ENCODE measurements at regions not wholly inside any gene's neighbourhood (a gene's known extent, or its start where the extent isn't known, plus 50 kb on each side); places are given as distances from the start of the nearest gene placed in this dataset.
"Not testable (repeated sequence)": the region's sequence is repeated elsewhere in the genome, so short reads cannot be mapped to it uniquely, and the experiment has no call there.

DNA sequence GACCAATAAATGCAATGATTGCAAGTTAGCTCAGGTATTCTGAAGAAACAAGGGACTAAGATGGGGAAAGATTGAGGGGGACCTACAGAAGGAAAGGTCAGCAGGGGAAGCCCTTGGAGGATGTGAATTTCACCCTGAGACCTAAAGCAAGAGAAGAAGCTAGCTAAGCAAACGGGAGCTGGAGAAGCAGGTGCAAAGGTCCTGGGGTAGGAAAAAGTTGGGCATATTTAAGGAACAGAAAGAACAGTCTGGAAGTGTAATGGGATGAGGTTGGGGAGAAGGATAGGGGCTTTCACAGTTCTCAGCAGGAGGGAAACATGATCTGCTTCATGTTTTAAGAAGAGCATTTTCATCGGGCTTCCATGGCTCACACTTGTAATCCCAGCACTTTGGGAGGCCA lies 89.7 kb upstream of the SLC45A1 start:
- DNase-seq (ENCODE audit: low spot score), result no peak

DNA sequence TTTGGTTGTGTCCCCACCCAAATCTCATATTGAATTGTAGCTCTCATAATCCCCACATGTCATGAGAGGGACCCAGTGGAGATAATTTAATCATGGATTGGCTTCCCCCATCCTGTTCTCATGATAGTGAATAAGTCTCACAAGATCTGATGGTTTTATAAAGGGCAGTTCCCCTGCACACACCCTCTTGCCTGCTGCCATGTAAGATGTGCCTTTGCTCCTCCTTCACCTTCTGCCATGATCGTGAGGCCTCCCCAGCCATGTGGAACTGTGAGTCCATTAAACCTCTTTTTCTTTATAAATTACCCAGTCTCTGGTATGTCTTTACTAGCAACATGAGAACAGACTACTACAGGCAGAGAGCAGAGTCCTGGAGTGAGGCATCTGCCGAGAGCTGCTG lies 90.2 kb upstream of the SLC45A1 start:
- not testable (repeated sequence) for DNase-seq (ENCODE audit: low spot score)

DNA sequence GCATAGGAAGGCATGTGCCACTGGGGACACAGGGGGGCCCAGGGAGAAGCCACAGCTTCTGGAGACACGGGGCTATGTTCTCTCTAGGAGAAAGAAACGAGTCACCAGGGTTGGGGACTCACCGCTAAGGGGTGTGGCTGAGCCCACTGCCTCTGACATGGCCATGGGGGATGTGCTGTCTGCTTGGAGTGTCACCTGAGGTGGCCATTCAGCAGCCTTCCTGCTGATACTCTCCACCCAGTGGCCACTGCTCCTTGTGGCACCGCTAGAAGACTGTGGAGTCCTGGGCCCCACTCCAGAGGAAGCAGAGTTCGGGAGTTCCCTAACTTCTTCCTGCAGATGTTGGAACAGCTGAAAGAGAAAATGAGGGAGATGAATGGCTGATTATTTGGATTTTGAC lies 91.2 kb upstream of the SLC45A1 start:
- no peak for DNase-seq (ENCODE audit: low spot score)

DNA sequence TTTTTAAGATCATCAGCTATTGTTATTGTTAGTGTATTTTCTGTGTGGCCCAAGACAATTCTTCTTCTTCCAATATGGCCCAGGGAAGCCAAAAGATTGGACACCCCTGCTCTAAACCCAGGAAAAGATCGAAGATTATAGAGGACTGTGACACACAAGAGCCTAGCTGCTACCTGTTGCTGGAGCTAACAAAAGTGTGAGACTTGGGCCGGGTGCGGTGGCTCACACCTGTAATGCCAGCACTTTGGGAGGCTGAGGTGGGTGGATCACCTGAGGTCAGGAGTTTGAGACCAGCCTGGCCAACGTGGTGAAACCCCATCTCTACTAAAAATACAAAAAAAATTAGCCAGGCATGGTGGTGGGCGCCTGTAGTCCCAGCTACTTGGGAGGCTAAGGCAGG lies 91.9 kb upstream of the SLC45A1 start:
- DNase-seq (ENCODE audit: low spot score), result not testable (repeated sequence)

DNA sequence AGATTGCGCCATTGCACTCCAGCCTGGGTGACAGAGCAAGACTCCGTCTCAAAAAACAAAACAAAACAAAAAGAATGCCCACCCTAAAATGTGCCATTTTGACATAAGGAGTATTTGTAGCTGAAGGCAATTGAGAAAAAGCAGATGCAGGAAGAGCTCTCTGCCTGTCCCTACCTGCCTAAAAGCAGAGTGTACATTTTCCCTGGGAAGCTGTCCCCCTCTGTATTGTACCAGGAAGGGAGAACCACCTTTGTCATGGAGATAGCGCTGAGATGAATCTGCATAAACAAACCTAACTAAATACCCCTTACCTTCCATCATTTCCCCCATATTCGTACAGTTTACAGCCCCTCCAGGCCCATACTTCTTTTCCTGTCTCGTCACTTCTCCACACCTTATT lies 94.4 kb upstream of the SLC45A1 start:
- DNase-seq (ENCODE audit: low spot score), result no peak

DNA sequence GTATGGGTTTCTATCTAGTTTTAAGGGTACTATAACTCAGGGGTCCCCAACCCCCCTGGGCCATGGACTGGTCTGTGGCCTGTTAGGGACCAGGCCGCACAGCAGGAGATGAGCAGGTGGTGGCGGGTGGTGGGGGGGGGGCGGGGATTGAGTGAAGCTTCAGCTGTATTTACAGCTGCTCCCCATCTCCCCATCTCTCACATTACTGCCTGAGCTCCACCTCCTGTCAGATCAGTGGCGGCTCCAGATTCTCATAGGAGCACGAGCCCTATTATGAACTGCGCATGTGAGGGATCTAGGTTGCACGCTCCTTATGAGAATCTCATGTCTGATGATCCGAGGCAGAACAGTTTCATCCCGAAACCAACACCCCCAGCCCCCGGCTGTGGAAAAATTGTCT lies 95.1 kb upstream of the SLC45A1 start:
- DNase-seq (ENCODE audit: low spot score), result no peak

DNA sequence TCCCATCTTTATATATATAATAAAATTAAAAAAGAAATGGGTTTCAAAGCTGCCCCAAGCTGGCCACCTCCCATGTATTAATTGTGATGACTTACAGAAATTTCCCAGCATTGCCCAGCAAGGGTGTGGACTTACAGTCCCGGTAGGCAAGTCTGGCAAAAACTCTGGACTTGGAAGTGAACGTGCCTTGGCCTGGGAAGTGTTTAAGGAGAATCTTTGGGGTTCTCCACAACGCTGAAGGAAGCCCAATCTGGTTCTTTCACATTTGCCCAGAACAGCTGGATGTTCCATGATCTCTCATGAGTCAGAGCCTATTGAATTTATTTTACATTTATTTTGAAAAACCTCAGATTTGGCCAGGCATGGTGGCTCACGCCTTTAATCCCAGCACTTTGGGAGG lies 98.4 kb upstream of the SLC45A1 start:
- DNase-seq (ENCODE audit: low spot score), result no peak

DNA sequence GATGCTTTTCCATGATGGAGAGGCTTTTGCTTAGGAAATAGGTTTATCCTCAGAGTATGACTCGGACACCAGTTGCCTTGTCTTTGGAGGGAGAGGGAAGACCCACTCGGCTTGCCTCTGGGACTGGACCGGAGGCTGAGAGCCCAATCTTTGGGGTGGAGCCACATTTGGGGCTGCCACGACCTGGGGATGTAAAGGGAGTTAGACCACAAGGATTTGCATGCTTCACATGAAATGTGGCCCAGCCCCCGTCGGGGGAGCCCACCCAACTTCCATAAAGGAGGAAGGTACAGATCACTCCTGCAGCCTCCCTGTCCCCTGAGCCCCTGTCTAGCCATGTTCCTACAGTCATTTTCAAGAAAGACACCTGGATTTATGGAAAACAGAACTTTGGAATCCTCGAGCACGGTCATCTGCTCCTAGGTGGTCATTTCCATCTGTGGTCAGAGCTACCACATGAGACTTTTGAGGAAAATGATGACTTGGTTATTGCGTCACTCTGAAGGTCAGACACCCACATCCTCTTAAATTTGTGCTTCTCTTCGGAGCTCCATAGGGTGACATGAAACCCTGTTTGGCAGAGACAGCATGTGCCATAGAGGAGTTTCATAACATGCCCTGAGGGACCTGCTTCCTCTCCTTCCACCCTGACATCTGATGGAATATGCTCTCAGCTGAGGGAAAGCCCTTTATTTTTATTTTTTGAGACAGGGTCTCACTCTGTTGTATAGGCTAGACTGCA lies 99.4 kb upstream of the SLC45A1 start:
- DNase-seq (ENCODE audit: low spot score), result peak; percentile 38

DNA sequence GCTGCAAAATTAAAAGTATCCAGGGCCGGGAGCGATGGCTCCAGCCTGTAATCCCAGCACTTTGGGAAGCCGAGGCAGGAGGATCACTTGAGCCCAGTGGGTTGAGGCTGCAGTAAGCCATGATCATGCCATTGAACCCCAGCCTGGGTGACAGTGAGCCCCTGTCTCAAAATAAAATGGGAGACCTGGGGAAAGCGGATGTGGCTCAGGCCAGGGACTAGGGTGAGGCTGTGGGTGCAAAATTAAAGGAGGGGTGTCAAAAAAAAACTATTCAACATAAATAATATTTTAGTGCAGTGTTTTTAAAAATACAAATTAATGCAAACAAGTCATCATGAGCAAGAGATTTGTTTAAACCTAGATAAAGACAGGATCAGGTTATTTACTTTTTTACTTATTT lies 100.1 kb upstream of the SLC45A1 start:
- DNase-seq (ENCODE audit: low spot score), result no peak

DNA sequence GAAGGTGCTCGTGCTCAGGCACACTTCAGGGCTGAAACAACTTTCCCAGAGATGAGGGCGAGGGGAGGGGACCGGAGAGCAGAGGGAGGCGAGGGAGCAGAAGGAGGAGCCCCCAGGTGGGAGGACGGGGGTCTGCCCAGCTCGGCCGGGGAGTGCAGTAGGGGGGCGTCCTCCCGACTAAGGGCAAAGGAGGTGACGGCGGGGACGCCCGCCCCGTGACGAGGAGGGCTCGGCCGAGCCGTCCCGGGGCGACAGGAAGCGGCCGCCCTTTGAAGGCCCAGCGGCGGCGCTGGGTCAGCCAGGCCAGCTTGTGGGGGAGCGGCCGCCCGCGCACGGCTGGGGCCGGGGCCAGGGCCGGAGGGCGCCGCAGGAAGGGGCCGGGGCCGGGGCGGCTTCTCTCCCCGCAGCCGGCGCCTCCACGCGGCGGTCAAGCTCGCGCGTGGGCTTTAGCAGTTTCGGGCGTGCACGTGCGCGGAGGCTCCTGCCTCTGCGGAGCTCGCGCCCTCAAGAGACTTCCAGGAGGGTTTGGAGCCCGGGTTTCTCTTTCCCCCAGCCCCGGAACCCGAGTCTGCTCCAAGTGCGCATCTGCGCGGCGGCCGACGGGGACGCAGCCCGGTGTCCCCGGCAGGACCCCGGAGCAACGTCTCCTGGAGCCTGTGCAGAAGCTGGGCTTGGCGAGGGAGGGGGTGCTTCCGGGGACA lies 100.8 kb upstream of the SLC45A1 start:
- DNase-seq (ENCODE audit: low spot score), result no peak

DNA sequence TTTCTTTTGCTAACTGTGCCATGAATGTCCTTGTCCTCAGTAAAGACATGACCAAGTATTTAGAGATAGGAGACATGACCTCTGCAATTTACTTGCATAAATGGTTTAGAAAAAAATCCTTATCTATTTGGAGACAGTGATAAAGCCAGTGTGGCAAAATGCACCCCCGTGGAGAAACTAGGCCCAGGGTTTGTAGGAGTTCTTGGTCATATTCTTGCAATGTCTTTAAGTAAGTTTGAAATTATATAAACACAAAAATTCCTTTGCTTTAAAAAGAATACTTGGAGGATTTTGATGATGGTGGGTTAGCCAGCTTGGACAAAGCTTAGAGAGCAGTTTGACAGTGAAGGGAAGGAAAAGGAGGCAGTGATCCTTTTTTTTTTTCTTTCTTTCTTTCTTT lies 101.9 kb upstream of the SLC45A1 start:
- no peak for DNase-seq (ENCODE audit: low spot score)

DNA sequence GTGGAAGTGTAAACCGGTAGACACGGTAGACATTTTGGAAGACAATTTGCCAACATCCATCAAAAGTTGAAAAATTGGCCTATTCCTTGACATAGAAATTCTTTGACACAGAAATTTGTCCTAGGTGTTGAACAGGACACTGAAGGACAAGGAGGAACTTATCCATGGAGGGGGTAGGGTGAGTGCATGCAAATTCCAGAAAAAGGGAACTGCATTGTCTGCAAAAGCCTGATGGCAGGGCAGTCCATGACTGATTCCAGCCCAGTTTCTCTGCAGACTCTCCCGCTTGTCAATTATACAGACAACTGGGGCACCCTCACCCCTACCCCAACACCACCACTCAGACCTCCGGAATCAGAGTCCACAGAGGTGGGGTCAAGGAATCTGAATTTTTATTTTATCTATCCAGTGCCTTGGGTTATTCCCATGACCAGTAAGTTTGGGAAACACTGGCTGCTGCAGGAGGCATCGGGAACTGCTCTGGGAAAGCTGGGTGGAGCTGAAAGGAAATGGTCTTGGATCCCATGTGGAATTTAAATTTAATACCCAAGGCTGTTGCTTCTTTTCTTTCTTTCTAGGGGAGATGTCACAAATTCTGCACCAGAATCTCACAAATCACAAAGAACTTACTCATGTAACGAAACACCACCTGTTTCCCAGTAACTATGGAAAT lies 103.3 kb upstream of the SLC45A1 start:
- DNase-seq (ENCODE audit: low spot score), result no peak

DNA sequence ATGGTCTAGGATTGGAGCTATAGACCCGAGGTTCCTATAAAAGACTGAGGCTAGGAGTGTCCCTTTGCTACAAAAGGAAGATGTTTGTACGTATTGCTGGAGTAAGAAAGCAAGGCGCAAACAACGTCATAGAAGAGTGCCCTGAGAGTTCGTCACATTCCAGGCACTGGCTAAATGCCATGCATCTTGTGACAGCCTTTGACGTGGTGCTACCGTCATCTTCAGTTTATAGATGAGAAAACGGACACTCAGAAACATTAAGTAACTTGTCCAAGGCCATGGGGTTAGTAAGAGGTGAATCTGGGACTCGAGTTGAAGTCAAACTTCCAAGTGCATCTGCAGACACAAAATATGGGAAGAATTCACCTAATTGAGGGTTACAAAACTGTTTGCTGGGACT lies 104.2 kb upstream of the SLC45A1 start:
- DNase-seq (ENCODE audit: low spot score), result no peak

DNA sequence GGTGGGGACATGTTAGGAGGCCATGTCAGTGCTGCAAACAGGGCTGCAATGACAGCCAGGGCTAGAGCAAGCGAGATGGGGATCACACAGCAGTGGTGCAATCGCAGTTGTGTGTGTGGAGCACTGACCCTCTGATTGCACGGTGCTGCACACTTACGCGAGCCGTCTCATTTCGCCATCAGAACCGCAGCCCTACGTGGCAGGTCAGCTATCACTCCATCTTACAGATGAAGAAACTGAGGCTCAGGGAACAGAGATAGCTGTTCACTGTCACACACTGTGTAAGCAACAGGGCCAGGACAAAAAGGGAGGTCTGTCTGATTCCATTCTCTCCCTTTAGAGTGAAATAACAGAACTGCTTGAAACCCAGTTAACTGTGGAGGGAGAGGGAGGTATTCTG lies 104.8 kb upstream of the SLC45A1 start:
- no peak for DNase-seq (ENCODE audit: low spot score)

DNA sequence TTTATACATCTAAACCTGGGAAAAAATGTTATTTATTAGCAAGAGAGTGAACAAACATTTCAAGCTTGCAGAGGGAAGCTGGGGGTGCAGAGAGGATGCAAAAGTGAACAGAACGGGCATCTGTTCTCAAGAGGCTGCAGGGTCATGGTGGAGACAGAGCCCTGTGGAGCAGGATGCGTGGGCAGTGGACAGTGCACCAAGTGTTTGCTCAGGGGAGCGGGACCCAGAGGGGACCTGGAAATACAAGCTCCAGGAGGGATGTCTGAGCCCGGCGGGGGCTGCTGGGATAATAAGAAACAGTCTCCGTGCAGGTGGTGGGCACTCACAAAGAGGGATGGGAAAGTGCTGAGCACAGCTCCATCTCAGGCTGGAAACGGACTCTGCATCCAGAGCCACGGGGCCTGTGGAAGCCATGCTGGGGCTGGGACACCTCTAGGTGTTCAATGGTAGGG lies 105.3 kb upstream of the SLC45A1 start:
- DNase-seq (ENCODE audit: low spot score), result no peak

DNA sequence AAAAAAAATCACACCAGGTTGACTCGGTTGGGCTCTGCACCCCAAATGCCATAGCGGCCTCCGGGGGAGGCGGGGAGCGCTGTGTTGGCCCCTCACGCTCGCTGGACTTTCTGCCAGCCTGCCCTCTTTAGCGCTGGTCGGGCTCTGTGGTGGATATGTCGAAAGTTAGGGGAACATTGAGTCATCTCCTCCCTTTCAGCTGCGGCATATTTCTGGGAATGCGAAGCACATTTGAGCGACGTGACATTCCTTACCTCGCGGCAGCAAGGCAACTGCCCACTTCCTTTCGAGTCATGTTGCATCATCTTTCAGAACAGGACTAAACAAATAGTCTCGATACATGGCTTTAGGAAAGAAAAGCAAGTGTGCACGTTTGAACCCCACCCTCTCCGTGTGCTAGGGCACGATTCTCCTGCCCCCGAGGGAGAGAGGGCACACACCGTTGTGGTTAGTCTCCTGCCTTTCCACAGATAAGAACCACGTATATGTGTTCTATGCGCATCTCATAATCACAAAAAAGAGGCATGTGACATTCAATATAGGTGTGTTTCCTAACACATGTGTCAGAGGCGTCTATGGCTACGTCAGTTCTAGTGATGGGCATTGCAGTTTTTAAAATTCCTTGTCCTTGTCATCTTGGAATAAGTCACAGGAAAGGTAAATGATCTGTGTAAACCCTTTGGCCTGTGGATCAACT lies 105.9 kb upstream of the SLC45A1 start:
- peak; percentile 98 for DNase-seq (ENCODE audit: low spot score)

DNA sequence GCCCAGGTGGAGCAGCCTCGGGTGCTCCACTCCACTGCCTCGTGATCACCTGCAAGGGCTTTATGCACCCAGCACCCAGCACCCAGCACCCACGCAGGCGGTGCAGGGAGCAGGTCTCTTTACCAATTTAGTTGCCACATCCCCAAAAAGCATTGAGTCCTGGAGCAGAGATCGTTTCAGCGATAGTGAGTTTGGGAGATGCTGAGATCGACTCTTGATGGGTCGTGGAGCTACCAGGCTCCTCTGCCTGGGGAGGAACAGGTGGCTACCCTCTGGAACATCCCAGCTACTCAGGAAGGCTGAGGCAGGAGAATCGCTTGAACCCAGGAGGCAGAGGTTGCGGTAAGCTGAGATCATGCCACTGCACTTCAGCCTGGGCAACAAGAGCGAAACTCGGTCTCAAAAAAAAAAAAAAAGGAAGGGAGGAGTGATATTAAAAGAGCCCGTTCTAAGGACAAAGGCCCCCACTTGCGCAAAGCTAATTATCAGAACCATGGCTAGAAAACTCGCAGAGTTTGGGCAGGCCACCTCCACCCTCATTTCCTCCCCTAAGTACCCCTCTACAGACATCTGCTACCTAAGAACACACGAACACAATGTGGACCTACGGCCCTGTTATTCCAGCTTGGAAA lies 106.5 kb upstream of the SLC45A1 start:
- no peak for DNase-seq (ENCODE audit: low spot score)

DNA sequence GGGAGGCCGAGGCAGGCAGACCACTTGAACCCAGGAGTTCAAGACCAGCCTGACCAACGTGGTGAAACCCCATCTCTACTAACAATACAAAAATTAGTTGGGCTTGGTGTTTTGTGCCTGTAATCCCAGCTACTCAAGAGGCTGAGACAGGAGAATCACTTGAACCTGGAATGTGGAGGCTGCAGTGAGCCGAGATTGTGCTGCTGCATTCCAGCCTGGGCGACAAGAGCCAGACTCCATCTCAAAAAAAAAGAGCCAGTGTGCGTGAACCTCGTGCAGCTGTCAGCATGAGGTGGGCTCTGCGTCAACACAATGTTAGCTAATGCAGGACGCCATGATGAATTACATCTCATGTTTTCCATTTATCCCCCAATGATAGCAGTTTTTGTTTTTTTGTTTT lies 110.7 kb upstream of the SLC45A1 start:
- DNase-seq (ENCODE audit: low spot score), result no peak

DNA sequence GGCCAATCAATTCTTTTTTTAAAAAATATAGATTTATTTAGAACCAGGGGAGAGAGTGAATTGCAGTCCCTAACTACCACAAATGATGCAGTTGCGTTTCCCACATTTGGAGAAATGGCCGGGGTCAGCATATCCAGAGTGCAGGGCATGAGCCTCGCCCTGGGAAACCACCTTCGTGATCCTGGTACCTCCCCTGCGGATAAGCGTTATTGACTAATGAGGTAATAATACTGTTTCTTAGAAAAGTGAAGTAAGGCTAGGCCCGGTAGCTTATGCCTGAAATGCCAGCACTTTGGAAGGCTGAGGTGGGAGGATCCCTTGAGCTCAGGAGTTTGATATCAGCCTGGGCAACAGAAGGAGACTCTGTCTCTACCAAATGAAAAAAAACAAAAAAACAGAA lies 111.5 kb upstream of the SLC45A1 start:
- no peak for DNase-seq (ENCODE audit: low spot score)

DNA sequence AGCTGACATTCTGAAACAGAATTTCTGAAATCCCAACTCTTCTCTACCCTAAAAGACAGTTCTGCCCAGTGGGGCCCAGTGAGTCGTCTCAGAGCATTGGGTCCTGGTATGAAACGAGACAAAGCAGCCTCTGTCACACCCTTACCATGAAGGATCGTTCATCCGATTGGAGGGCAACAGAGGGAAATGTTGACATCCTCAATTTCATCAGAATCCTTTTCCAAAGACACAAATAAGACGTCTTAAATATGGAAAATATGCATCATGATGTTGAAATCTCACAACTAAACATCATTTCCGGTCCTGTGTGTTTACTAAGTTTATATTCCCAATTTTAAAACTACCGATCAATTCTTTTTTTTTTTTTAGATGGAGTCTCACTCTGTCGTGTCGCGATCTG lies 112.1 kb upstream of the SLC45A1 start:
- DNase-seq (ENCODE audit: low spot score), result no peak

DNA sequence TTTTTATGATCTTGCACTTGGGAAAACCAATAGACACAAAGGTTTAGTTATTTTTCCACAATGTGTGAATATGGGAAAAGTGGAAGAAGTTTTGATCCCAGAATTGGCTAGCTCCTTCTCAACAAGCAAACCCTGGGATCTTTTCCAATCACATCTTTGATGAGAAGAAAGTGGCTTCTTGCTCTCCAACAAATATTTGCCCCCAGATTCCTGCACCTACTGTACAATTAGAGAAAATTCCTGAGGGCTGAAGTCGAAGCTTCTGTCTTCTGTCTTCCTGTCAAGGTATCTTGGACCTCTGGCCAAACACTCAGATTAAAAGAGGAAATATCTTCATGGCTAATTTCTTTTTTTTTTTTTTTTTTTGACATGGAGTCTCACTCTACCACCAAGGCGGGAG lies 113.1 kb upstream of the SLC45A1 start:
- no peak for DNase-seq (ENCODE audit: low spot score)

DNA sequence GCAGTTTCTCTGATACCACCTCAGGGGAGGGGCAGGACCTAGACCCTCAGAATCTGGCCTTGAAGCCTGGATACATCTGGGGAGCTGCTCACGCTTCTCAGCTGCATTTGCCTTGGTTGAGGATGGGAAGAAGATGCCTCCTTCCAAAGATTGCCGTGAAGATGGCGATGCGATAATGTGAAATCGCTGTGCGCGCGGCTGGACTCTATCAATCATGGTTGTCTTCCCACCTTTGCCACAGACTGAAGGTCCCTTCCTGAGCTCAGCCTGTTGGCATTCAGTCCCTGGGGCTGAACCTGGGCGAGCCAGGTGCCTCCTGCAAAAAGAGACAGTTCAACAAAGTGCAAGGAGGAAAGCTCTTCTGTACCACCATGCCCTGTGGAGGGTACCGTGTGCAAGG lies 114.4 kb upstream of the SLC45A1 start:
- no peak for DNase-seq (ENCODE audit: low spot score)

Data from SW480 (cell line).